ENCODE measurements at regions not wholly inside any gene's neighbourhood (a gene's known extent, or its start where the extent isn't known, plus 50 kb on each side); places are given as distances from the start of the nearest gene placed in this dataset.

- Histone ChIP-seq H3K4me3 (no peak overlapping the region), H3K27ac (no peak overlapping the region), H3K9me3 (no peaks in the 10 kb centered on the region), H3K36me3 (no peaks in the 10 kb centered on the region), H3K4me1 (no peaks in the 10 kb centered on the region), H3K27me3 (no peaks in the 10 kb centered on the region)
- no peak for TF ChIP-seq CTCF (IDR thresholded peaks at IDR 0.05)
- DNase-seq (ENCODE audit: low spot score), result no peak
Observed at GRCh38 chr14:58912799-58913432, 275.2 kb downstream of the DACT1 start.

- TF ChIP-seq CTCF (IDR thresholded peaks at IDR 0.05), result no peak
- no peak overlapping the region for H3K27ac ChIP-seq
Observed at GRCh38 chr14:58914279-58914855, 274.1 kb upstream of the DAAM1 start.

GRCh38 chr14:58915646-58916045 is 272.8 kb upstream of the DAAM1 start:
- H3K4me3 ChIP-seq, result no peak overlapping the region
- no peaks in the 10 kb centered on the region for H3K4me1 ChIP-seq
- no peaks in the 10 kb centered on the region for H3K27me3 ChIP-seq
- H3K36me3 ChIP-seq, result no peaks in the 10 kb centered on the region
- no peak for DNase-seq (ENCODE audit: low spot score)
- no peak for TF ChIP-seq CTCF (IDR thresholded peaks at IDR 0.05)
- H3K9me3 ChIP-seq, result no peaks in the 10 kb centered on the region
- H3K27ac ChIP-seq, result no peak overlapping the region

More at GRCh38 chr14:58914279-58914855, 274.1 kb upstream of the DAAM1 start:
- DNase-seq (ENCODE audit: low spot score), result no peak
- Histone ChIP-seq H3K4me3 (no peak overlapping the region), H3K9me3 (no peaks in the 10 kb centered on the region), H3K27me3 (no peaks in the 10 kb centered on the region), H3K4me1 (no peaks in the 10 kb centered on the region), H3K36me3 (no peaks in the 10 kb centered on the region)

- DNase-seq (ENCODE audit: low spot score), result no peak
- no peak for TF ChIP-seq CTCF (IDR thresholded peaks at IDR 0.05)
- Histone ChIP-seq H3K4me1 (no peaks in the 10 kb centered on the region), H3K36me3 (no peaks in the 10 kb centered on the region), H3K27ac (no peak overlapping the region), H3K9me3 (no peaks in the 10 kb centered on the region), H3K4me3 (no peak overlapping the region), H3K27me3 (no peaks in the 10 kb centered on the region)
Observed at GRCh38 chr14:58918066-58918738, 270.3 kb upstream of the DAAM1 start.

- no peaks in the 10 kb centered on the region for H3K27me3 ChIP-seq
- no peaks in the 10 kb centered on the region for H3K9me3 ChIP-seq
- H3K36me3 ChIP-seq, result no peaks in the 10 kb centered on the region
- H3K4me1 ChIP-seq, result no peaks in the 10 kb centered on the region
- no peak overlapping the region for H3K4me3 ChIP-seq
- H3K27ac ChIP-seq, result no peak overlapping the region
- no peak for TF ChIP-seq CTCF (IDR thresholded peaks at IDR 0.05)
- no peak for DNase-seq (ENCODE audit: low spot score)
Observed at GRCh38 chr14:58919217-58919616, 269.2 kb upstream of the DAAM1 start.

Data from right atrium auricular region (tissue), 2 donors.